Nephron (organoid): ENCODE measurements at regions not wholly inside any gene's neighbourhood (a gene's known extent, or its start where the extent isn't known, plus 50 kb on each side); places are given as distances from the start of the nearest gene placed in this dataset.

Experiments
- H3K27ac Mint-ChIP-seq, 3 experiments: 2 replicates each; pipeline ENCODE4 v1.8.0; 2020; ENCODE audit warnings: mixed read lengths in 3 of 3, mild to moderate bottlenecking in 2 of 3, moderate library complexity in 1 of 3
- H3K27me3 Mint-ChIP-seq: 2 replicates; pipeline ENCODE4 v1.8.0; 2021; ENCODE audit warnings: low read depth, mild to moderate bottlenecking, moderate library complexity, mixed read lengths
- H3K36me3 Mint-ChIP-seq: 2 replicates; pipeline ENCODE4 v1.8.0; 2020; ENCODE audit warnings: low read depth, mixed read lengths
- H3K4me1 Mint-ChIP-seq: 2 replicates; pipeline ENCODE4 v1.8.0; 2020; ENCODE audit warnings: mixed read lengths
- H3K4me3 Mint-ChIP-seq, 3 experiments: 2 replicates each; pipeline ENCODE4 v1.8.0; 2020; ENCODE audit warnings: mild to moderate bottlenecking in 3 of 3, mixed read lengths in 3 of 3, moderate library complexity in 2 of 3
- H3K9me3 Mint-ChIP-seq: 2 replicates; pipeline ENCODE4 v1.8.0; 2020; ENCODE audit warnings: mixed read lengths
- CTCF ChIP-seq, 3 experiments: fragments of 200-600 bp; sonication (generic); IDR thresholded peaks; one replicate each; pipeline ENCODE4 v1.5.0; 2021; ENCODE audit warnings: antibody characterized with exemption in 3 of 3; ENCODE audit not compliant: unreplicated experiment in 3 of 3

DNA sequence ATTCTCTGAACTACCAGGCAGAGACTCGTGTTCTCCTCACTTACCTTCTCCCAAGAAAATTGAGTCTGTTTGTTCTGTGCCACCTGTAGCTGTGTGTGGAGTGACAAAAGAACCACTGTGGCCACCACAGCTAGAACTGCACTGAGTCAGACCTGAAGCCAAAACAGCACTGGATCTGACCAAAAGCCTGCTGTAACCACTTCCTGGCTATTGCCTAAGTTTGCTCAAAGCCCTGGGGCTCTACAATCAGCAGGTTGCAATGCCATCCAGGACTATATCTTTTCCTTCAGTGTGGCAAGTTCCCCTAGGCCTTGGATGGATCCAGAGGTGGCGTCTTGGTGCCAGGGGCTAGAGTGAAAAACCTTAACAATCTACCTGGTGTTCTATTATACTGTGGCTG, 449.1 kb downstream of the FAM133A start:
- TF ChIP-seq CTCF (IDR thresholded peaks at IDR 0.05; ENCODE audit: unreplicated experiment in 3 of 3) = no peak
- Mint-ChIP-seq H3K36me3 (no peaks in the 10 kb centered on the region), H3K9me3 (no peaks in the 10 kb centered on the region), H3K27ac (no peak overlapping the region), H3K4me1 (no peaks in the 10 kb centered on the region), H3K4me3 (no peak overlapping the region), H3K27me3 (no peaks in the 10 kb centered on the region)

GRCh38 chrX:94162971-94163370, 489.0 kb downstream of the FAM133A start:
- TF ChIP-seq CTCF (IDR thresholded peaks at IDR 0.05; ENCODE audit: unreplicated experiment in 3 of 3) = no peak
- Mint-ChIP-seq H3K4me1 (no peaks in the 10 kb centered on the region), H3K27ac (no peak overlapping the region), H3K9me3 (no peaks in the 10 kb centered on the region), H3K36me3 (no peaks in the 10 kb centered on the region), H3K27me3 (no peaks in the 10 kb centered on the region), H3K4me3 (no peak overlapping the region)

GRCh38 chrX:94178145-94178788, 504.3 kb downstream of the FAM133A start:
- peaks cover under 1% of the 10 kb centered on the region for H3K9me3 Mint-ChIP-seq
- H3K27me3 Mint-ChIP-seq = no peaks in the 10 kb centered on the region
- H3K36me3 Mint-ChIP-seq = no peaks in the 10 kb centered on the region
- no peak overlapping the region for H3K27ac Mint-ChIP-seq
- TF ChIP-seq CTCF (IDR thresholded peaks at IDR 0.05; ENCODE audit: unreplicated experiment in 3 of 3) = no peak
- H3K4me1 Mint-ChIP-seq = no peaks in the 10 kb centered on the region
- no peak overlapping the region for H3K4me3 Mint-ChIP-seq

- TF ChIP-seq CTCF (IDR thresholded peaks at IDR 0.05; ENCODE audit: unreplicated experiment in 3 of 3) = no peak
- H3K4me3 Mint-ChIP-seq = no peak overlapping the region
- no peaks in the 10 kb centered on the region for H3K27me3 Mint-ChIP-seq
- no peaks in the 10 kb centered on the region for H3K36me3 Mint-ChIP-seq
- no peaks in the 10 kb centered on the region for H3K4me1 Mint-ChIP-seq
- no peaks in the 10 kb centered on the region for H3K9me3 Mint-ChIP-seq
- H3K27ac Mint-ChIP-seq = no peak overlapping the region
Observed at GRCh38 chrX:94204524-94204923, 530.5 kb downstream of the FAM133A start.

- Mint-ChIP-seq H3K36me3 (no peaks in the 10 kb centered on the region), H3K9me3 (no peaks in the 10 kb centered on the region), H3K4me1 (no peaks in the 10 kb centered on the region), H3K27me3 (no peaks in the 10 kb centered on the region), H3K4me3 (no peak overlapping the region), H3K27ac (no peak overlapping the region)
- TF ChIP-seq CTCF (IDR thresholded peaks at IDR 0.05; ENCODE audit: unreplicated experiment in 3 of 3) = no peak
Observed at GRCh38 chrX:94216738-94217137, 542.7 kb downstream of the FAM133A start.

DNA sequence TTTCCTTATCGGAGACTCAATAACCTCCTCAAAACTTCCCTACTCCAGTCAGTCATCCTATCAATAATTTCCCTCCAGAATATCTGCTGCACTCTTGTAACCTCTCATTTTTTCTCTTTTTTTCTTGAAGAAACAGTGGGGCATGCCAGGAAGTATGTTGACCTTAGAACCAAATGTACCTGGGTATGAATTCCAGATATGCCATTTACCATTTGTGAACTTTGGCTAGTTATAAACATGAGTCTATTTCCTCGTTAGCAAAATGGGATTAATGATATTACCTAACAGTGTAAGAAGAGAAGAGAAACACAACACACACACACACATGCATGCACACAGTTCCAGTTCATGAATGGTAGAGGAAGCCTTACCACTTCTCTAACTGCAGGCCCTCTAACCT, 578.2 kb downstream of the FAM133A start:
- Mint-ChIP-seq H3K27ac (no peak overlapping the region), H3K27me3 (no peaks in the 10 kb centered on the region), H3K4me1 (peaks cover 6% of the 10 kb centered on the region), H3K9me3 (no peaks in the 10 kb centered on the region), H3K4me3 (no peak overlapping the region), H3K36me3 (no peaks in the 10 kb centered on the region)
- no peak for TF ChIP-seq CTCF (IDR thresholded peaks at IDR 0.05; ENCODE audit: unreplicated experiment in 3 of 3)
